ENCODE measurements at regions not wholly inside any gene's neighbourhood (a gene's known extent, or its start where the extent isn't known, plus 50 kb on each side); places are given as distances from the start of the nearest gene placed in this dataset.
A peak's percentile ranks its signal among the peaks of the same experiment; 100 is the strongest.

GRCh38 chr1:244964112-244964971 is 100.0 kb upstream of the HNRNPU start:
- Mint-ChIP-seq H3K4me1 (ENCODE audit: low read depth) (peaks cover 23% of the 10 kb centered on the region), H3K9me3 (no peaks in the 10 kb centered on the region), H3K36me3 (ENCODE audit: low read depth) (no peaks in the 10 kb centered on the region), H3K4me3 (no peak overlapping the region), H3K27ac (peak overlapping the region; percentile 46), H3K27me3 (no peaks in the 10 kb centered on the region)

DNA sequence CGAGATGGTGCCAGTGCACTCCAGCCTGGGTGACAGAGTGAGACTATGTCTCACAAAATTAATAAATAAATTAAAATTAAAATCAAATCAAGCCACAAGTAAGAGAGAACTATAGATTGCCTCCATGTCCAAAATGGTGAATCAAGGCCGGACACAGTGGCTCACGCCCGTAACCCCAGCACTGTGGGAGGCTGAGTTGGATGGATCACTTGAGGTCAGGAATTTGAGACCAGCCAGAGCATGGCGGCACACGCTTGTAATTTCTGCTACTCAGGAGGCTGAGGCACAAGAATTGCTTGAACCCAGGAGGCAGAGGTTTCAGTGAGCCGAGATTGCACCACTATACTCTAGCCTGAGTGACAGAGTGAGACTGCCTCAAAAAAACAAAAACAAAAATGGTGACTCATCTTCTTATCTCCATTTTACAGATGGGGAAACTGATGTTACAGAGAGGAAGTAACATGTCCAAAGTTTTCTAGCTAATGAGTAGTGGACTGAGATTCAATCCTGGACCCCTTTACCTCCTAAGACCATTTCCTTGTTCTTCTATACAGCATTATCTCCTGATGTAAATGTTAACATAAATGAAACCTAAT is 99.0 kb upstream of the HNRNPU start:
- Mint-ChIP-seq H3K36me3 (ENCODE audit: low read depth) (no peaks in the 10 kb centered on the region), H3K27ac (peak overlapping the region; percentile 46), H3K4me3 (no peak overlapping the region)

GRCh38 chr1:244962130-244962529 is 97.8 kb upstream of the HNRNPU start:
- H3K27ac Mint-ChIP-seq, result no peak overlapping the region
- H3K4me1 Mint-ChIP-seq (ENCODE audit: low read depth), result peaks cover 19% of the 10 kb centered on the region
- H3K36me3 Mint-ChIP-seq (ENCODE audit: low read depth), result no peaks in the 10 kb centered on the region
- H3K9me3 Mint-ChIP-seq, result no peaks in the 10 kb centered on the region
- H3K27me3 Mint-ChIP-seq, result peaks cover 4% of the 10 kb centered on the region
- no peak overlapping the region for H3K4me3 Mint-ChIP-seq

More for the DNA sequence above, 99.0 kb upstream of the HNRNPU start:
- no peaks in the 10 kb centered on the region for H3K27me3 Mint-ChIP-seq
- H3K9me3 Mint-ChIP-seq, result no peaks in the 10 kb centered on the region
- peaks cover 15% of the 10 kb centered on the region for H3K4me1 Mint-ChIP-seq (ENCODE audit: low read depth)

DNA sequence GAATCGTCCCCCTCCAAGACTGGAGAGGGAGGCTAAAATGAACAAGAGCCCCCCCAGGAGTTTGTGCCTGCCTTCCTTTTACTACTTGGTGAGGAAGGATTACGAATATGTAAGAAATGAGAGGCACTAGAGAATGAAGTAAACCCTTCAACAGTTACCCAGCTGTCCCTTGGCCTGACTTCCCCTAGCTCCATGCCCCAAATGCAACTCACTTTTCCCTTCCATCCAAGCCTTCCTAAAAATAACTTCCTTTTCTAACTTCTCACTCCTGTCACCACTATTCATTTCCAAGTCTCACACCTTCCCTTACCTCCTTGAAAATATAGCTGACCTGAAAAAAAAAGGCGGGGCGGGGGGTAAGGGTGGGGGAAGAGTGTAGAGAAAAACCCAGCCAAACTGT is 96.6 kb upstream of the HNRNPU start:
- H3K4me1 Mint-ChIP-seq (ENCODE audit: low read depth), result peaks cover 19% of the 10 kb centered on the region
- no peak overlapping the region for H3K27ac Mint-ChIP-seq
- peaks cover 4% of the 10 kb centered on the region for H3K27me3 Mint-ChIP-seq
- no peak overlapping the region for H3K4me3 Mint-ChIP-seq
- no peaks in the 10 kb centered on the region for H3K9me3 Mint-ChIP-seq
- no peaks in the 10 kb centered on the region for H3K36me3 Mint-ChIP-seq (ENCODE audit: low read depth)

DNA sequence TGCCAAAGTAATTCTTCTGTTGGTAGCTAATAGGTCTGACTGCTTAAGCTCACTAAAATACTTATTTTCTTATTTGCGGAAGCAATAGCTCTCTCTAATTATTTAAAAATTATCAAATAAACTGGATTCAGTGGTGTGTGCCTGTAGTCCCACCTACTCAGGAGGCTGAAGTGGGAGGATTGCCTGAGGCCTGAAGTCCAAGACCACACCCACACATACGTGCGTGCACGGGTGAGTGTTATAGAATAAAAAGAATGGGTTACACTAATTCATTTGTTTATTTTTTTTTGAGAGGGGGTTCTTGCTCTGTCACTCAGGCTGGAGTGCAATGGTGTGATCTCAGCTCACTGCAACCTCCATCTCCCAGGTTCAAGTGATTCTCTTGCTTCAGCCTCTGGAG is 94.2 kb upstream of the HNRNPU start:
- Mint-ChIP-seq H3K4me1 (ENCODE audit: low read depth) (peaks cover 8% of the 10 kb centered on the region), H3K27ac (no peak overlapping the region), H3K9me3 (no peaks in the 10 kb centered on the region), H3K36me3 (ENCODE audit: low read depth) (no peaks in the 10 kb centered on the region), H3K27me3 (peaks cover 4% of the 10 kb centered on the region), H3K4me3 (no peak overlapping the region)

- no peaks in the 10 kb centered on the region for H3K9me3 Mint-ChIP-seq
Measured at GRCh38 chr1:244957525-244957924, 93.2 kb upstream of the HNRNPU start.

DNA sequence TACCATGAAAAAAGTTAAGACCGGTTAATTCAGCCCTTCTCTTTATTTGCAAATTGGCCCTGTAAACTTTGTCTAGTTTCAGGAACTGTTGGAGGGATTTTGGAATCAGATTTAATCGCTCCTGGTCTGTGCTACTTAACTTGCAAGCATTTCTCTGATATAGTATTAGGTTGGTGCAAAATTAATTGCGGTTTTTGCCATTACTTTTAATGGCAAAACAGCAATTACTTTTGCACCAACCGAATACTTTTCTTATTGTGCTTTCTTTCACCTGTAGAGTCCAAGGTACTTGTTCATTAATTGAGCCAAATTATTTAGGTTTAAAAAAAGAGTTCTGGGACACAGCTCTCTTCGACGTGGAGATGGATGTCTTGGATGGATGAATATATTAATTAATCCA is 92.8 kb upstream of the HNRNPU start:
- H3K27ac Mint-ChIP-seq, result no peak overlapping the region
- no peaks in the 10 kb centered on the region for H3K9me3 Mint-ChIP-seq
- H3K4me3 Mint-ChIP-seq, result no peak overlapping the region
- no peaks in the 10 kb centered on the region for H3K36me3 Mint-ChIP-seq (ENCODE audit: low read depth)
- H3K4me1 Mint-ChIP-seq (ENCODE audit: low read depth), result peaks cover 5% of the 10 kb centered on the region
- H3K27me3 Mint-ChIP-seq, result peaks cover 4% of the 10 kb centered on the region

More at GRCh38 chr1:244957525-244957924, 93.2 kb upstream of the HNRNPU start:
- Mint-ChIP-seq H3K36me3 (ENCODE audit: low read depth) (no peaks in the 10 kb centered on the region), H3K4me3 (no peak overlapping the region), H3K27ac (no peak overlapping the region), H3K4me1 (ENCODE audit: low read depth) (peaks cover 5% of the 10 kb centered on the region), H3K27me3 (peaks cover 4% of the 10 kb centered on the region)

GRCh38 chr1:244955661-244956060 is 91.3 kb upstream of the HNRNPU start:
- Mint-ChIP-seq H3K27me3 (peaks cover 4% of the 10 kb centered on the region), H3K36me3 (ENCODE audit: low read depth) (no peaks in the 10 kb centered on the region), H3K9me3 (no peaks in the 10 kb centered on the region), H3K4me3 (no peak overlapping the region), H3K4me1 (ENCODE audit: low read depth) (peaks cover 5% of the 10 kb centered on the region), H3K27ac (no peak overlapping the region)

GRCh38 chr1:244954359-244954758 is 90.0 kb upstream of the HNRNPU start:
- H3K27ac Mint-ChIP-seq, result no peak overlapping the region
- no peaks in the 10 kb centered on the region for H3K36me3 Mint-ChIP-seq (ENCODE audit: low read depth)
- peaks cover 4% of the 10 kb centered on the region for H3K27me3 Mint-ChIP-seq
- no peak overlapping the region for H3K4me3 Mint-ChIP-seq
- peaks cover 5% of the 10 kb centered on the region for H3K4me1 Mint-ChIP-seq (ENCODE audit: low read depth)
- H3K9me3 Mint-ChIP-seq, result no peaks in the 10 kb centered on the region

DNA sequence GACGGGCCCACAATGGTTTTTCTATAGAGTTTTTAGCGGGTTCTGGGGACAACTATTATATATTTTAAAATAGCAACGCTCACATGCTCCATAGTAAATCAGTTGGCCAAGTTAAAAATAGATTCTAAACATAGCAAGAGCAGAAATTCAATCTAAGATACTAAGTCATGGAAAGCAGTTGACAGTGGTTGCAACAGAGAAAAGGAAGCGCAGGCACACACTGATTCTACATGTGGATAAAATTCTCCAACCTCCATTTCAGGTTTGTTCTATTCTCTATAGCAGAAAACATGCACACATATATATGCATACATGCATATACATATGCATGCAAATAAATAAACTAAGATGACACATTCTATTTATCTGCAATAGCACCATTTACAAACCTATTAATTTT is 89.6 kb upstream of the HNRNPU start:
- Mint-ChIP-seq H3K27me3 (peaks cover 4% of the 10 kb centered on the region), H3K36me3 (ENCODE audit: low read depth) (no peaks in the 10 kb centered on the region), H3K27ac (no peak overlapping the region), H3K9me3 (no peaks in the 10 kb centered on the region), H3K4me3 (no peak overlapping the region), H3K4me1 (ENCODE audit: low read depth) (peaks cover 5% of the 10 kb centered on the region)

DNA sequence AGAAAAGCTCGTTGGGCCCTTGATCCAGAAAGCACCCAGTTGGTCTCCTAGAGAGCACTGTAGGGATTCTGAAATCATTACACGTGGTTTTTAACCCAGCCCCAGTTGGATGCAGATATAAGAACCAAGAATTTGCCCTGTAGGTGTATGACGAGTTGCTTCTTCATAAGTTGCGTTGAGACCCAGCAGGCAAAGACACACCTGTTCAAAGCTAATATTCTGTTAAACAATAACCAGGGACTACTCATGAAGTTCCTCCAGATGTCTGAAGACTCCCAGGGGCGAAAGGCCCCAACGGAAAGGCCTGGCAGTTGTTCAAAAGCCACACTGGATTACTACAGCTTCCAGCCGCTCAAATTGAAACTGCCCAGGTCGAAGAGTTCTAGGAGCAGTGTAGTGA is 88.6 kb upstream of the HNRNPU start:
- Mint-ChIP-seq H3K9me3 (no peaks in the 10 kb centered on the region), H3K27ac (no peak overlapping the region), H3K36me3 (ENCODE audit: low read depth) (no peaks in the 10 kb centered on the region)

GRCh38 chr1:244952280-244952933 is 88.1 kb upstream of the HNRNPU start:
- Mint-ChIP-seq H3K36me3 (ENCODE audit: low read depth) (no peaks in the 10 kb centered on the region), H3K27ac (no peak overlapping the region), H3K9me3 (no peaks in the 10 kb centered on the region), H3K4me3 (no peak overlapping the region), H3K4me1 (ENCODE audit: low read depth) (no peaks in the 10 kb centered on the region), H3K27me3 (no peaks in the 10 kb centered on the region)

More for the DNA sequence above, 88.6 kb upstream of the HNRNPU start:
- Mint-ChIP-seq H3K4me3 (no peak overlapping the region), H3K27me3 (peaks cover 4% of the 10 kb centered on the region), H3K4me1 (ENCODE audit: low read depth) (peaks cover 5% of the 10 kb centered on the region)

DNA sequence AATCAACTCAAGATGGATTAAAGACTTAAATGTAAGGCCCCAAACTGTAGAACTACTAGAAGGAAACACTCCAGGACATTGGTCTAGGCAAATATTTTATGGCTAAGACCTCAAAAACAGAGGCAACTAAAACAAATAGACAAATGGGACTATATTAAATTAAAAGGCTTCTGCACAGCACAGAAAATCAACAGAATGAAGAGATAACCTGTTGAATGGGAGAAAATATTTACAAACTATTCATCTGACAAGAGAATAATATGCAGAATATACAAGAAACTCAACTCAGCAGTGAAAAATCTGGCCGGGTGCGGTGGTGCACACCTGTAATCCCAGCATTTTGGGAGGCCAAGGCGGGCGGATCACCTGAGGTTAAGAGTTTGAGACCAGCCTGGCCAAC is 84.1 kb upstream of the HNRNPU start:
- no peak overlapping the region for H3K4me3 Mint-ChIP-seq
- H3K36me3 Mint-ChIP-seq (ENCODE audit: low read depth), result no peaks in the 10 kb centered on the region
- no peaks in the 10 kb centered on the region for H3K9me3 Mint-ChIP-seq
- H3K27me3 Mint-ChIP-seq, result no peaks in the 10 kb centered on the region
- no peaks in the 10 kb centered on the region for H3K4me1 Mint-ChIP-seq (ENCODE audit: low read depth)
- H3K27ac Mint-ChIP-seq, result no peak overlapping the region

DNA sequence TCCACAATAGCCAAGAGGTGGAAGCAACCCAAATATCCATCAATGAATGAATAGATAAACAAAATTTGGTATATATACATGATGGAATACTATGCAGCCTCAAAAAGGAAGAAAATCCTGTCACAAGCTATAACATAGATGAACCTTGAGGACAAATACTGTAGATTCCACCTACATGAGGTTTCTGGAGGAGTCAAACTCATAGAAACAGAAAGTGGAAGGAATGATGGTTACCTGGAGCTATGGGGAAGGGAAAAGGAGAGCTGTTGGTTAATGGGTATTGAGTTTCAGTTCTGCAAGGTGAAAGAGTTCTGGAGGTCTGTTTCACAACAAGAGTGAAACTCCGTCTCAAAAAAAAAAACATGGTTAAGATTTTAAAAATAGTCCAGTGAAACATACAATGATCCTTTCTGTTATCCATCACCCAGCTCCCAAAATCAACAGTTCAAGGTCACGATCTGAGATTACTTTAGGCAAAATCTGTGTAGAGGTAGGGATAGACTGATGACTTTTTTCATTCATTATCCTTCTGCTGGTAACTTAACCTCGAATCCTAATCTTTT is 80.8 kb upstream of the HNRNPU start:
- Mint-ChIP-seq H3K4me1 (ENCODE audit: low read depth) (no peaks in the 10 kb centered on the region), H3K27me3 (no peaks in the 10 kb centered on the region), H3K27ac (peak overlapping the region; percentile 26), H3K36me3 (ENCODE audit: low read depth) (no peaks in the 10 kb centered on the region), H3K9me3 (no peaks in the 10 kb centered on the region), H3K4me3 (no peak overlapping the region)

GRCh38 chr1:244941121-244941520 is 76.8 kb upstream of the HNRNPU start:
- Mint-ChIP-seq H3K36me3 (ENCODE audit: low read depth) (no peaks in the 10 kb centered on the region), H3K4me1 (ENCODE audit: low read depth) (no peaks in the 10 kb centered on the region), H3K27ac (no peak overlapping the region), H3K4me3 (no peak overlapping the region), H3K27me3 (no peaks in the 10 kb centered on the region), H3K9me3 (no peaks in the 10 kb centered on the region)

Measured in stimulated activated naive CD8-positive, alpha-beta T cell treated with anti-CD3 and anti-CD28 coated beads, Interleukin-15, Interleukin-2, amounts not matched to agents 100 ng/mL and 50 ng/mL, for 24 hours (primary cell).